ENCODE measurements at regions not wholly inside any gene's neighbourhood (a gene's known extent, or its start where the extent isn't known, plus 50 kb on each side); places are given as distances from the start of the nearest gene placed in this dataset.

DNA sequence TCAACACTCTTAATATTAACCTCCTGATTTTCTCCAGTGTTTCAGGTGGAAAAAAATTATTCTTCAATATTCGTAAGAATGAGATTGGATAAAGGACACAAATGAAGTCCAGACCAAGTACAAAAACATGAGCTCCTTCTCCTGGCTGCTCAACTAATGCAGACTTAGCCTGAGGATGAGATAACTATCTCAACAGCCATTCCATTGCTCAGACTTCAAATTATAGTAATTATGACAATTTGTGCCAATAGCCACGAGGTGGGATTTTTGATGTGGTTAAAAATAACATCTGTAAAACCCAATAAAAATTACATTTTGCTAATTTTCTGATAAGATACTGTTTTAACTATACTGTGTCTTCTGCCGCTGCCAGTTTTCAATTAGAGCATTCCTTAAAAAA lies 323.6 kb downstream of the SOX2 start:
- Histone ChIP-seq H3K9ac (ENCODE audit: low read depth in 1 of 2, low read length in 2 of 2) (no peak overlapping the region), H3K4me3 (ENCODE audit: low read depth in 1 of 3, low read length in 3 of 3) (no peak overlapping the region), H3K9me3 (ENCODE audit: control insufficient read depth in 4 of 4, low read length in 3 of 4) (no peaks in the 10 kb centered on the region), H3K4me1 (ENCODE audit: control insufficient read depth in 4 of 4, insufficient read depth in 4 of 4, low read length in 3 of 4) (no peaks in the 10 kb centered on the region), H3K27me3 (ENCODE audit: control insufficient read depth in 4 of 4, insufficient read depth in 4 of 4, low read length in 3 of 4) (no peaks in the 10 kb centered on the region), H3K36me3 (ENCODE audit: control insufficient read depth in 4 of 4, insufficient read depth in 3 of 4, low read depth in 1 of 4, low read length in 3 of 4) (no peaks in the 10 kb centered on the region), H3K27ac (ENCODE audit: low read depth in 1 of 2, low read length in 2 of 2) (no peak overlapping the region)
- TF ChIP-seq FOXA1 (IDR thresholded peaks at IDR 0.05) (no peak), YY1 (IDR thresholded peaks at IDR 0.05) (no peak), RAD21 (IDR thresholded peaks at IDR 0.05) (no peak), TAF1 (conservative IDR thresholded peaks at IDR 0.05) (no peak), ZBTB33 (IDR thresholded peaks at IDR 0.05) (no peak), NR2F2 (IDR thresholded peaks at IDR 0.05) (no peak), SP1 (IDR thresholded peaks at IDR 0.05) (no peak), REST (IDR thresholded peaks at IDR 0.05) (no peak), MAX (IDR thresholded peaks at IDR 0.05) (no peak), RXRA (IDR thresholded peaks at IDR 0.05) (no peak), HNF4G (IDR thresholded peaks at IDR 0.05) (no peak), JUND (IDR thresholded peaks at IDR 0.05) (no peak), FOXA2 (IDR thresholded peaks at IDR 0.05) (no peak), HNF4A (conservative IDR thresholded peaks at IDR 0.05) (no peak), CTCF (IDR thresholded peaks at IDR 0.05; ENCODE audit: low read depth, low read length, missing input control) (no peak), GABPA (IDR thresholded peaks at IDR 0.05 in 1 of 2, conservative IDR thresholded peaks at IDR 0.05 in 1 of 2) (no peak), EGR1 (IDR thresholded peaks at IDR 0.05; ENCODE audit: low read depth in 2 of 2) (no peak)
- TF ChIP-seq, protein P1, sequence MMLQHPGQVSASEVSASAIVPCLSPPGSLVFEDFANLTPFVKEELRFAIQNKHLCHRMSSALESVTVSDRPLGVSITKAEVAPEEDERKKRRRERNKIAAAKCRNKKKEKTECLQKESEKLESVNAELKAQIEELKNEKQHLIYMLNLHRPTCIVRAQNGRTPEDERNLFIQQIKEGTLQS (IDR thresholded peaks at IDR 0.05) = no peak
- WGBS = 70% methylated on average over 3 of the region's 3 CpGs
- no peak for DNase-seq (ENCODE audit: low spot score)
